Choroid plexus epithelial cell (primary cell): ENCODE measurements at regions not wholly inside any gene's neighbourhood (a gene's known extent, or its start where the extent isn't known, plus 50 kb on each side); places are given as distances from the start of the nearest gene placed in this dataset.

Experiments
- DNase-seq: peaks from one replicate; pipeline ENCODE4 v3.0.0-alpha.2; 2010; ENCODE audit warnings: low read depth
- H3K4me3 ChIP-seq: 2 replicates; pipeline ENCODE4 v1.5.1; 2011; ENCODE audit warnings: low read depth, mild to moderate bottlenecking, control low read depth, low read length, moderate library complexity
- CTCF ChIP-seq: conservative IDR thresholded peaks from 2 replicates; pipeline ENCODE4 v1.5.1; 2011; ENCODE audit warnings: low read depth, mild to moderate bottlenecking, control low read depth, inconsistent platforms, low read length, moderate library complexity

GRCh38 chr11:122365610-122366360 is 249.8 kb upstream of the BLID start:
- TF ChIP-seq CTCF, result no peak
- no peak for DNase-seq
- H3K4me3 ChIP-seq, result no peak overlapping the region

- no peak overlapping the region for H3K4me3 ChIP-seq
- DNase-seq, result no peak
- TF ChIP-seq CTCF, result no peak
Observed at GRCh38 chr11:122363296-122363695, 247.3 kb upstream of the BLID start.

GRCh38 chr11:122362381-122362780 is 246.4 kb upstream of the BLID start:
- no peak overlapping the region for H3K4me3 ChIP-seq
- no peak for TF ChIP-seq CTCF
- DNase-seq, result no peak

GRCh38 chr11:122360875-122361274 is 244.9 kb upstream of the BLID start:
- no peak for DNase-seq
- no peak for TF ChIP-seq CTCF
- H3K4me3 ChIP-seq, result no peak overlapping the region

- TF ChIP-seq CTCF, result no peak
- H3K4me3 ChIP-seq, result no peak overlapping the region
Observed at GRCh38 chr11:122359081-122359571, 243.1 kb upstream of the BLID start.

GRCh38 chr11:122358292-122358691 is 242.3 kb upstream of the BLID start:
- TF ChIP-seq CTCF, result no peak
- H3K4me3 ChIP-seq, result no peak overlapping the region
- no peak for DNase-seq

More at GRCh38 chr11:122359081-122359571, 243.1 kb upstream of the BLID start:
- peak; percentile 12 for DNase-seq

GRCh38 chr11:122355968-122356367 is 240.0 kb upstream of the BLID start:
- no peak overlapping the region for H3K4me3 ChIP-seq
- DNase-seq, result no peak
- no peak for TF ChIP-seq CTCF
